GM21360 (cell line): ENCODE measurements at regions not wholly inside any gene's neighbourhood (a gene's known extent, or its start where the extent isn't known, plus 50 kb on each side); places are given as distances from the start of the nearest gene placed in this dataset.

Experiments used
- ATAC-seq: cut with Tn5 transposase; IDR thresholded peaks from one replicate; pipeline ENCODE4 v1.9.1; 2021; ENCODE audit warnings: mild to moderate bottlenecking, moderate library complexity; ENCODE audit not compliant: unreplicated experiment

DNA sequence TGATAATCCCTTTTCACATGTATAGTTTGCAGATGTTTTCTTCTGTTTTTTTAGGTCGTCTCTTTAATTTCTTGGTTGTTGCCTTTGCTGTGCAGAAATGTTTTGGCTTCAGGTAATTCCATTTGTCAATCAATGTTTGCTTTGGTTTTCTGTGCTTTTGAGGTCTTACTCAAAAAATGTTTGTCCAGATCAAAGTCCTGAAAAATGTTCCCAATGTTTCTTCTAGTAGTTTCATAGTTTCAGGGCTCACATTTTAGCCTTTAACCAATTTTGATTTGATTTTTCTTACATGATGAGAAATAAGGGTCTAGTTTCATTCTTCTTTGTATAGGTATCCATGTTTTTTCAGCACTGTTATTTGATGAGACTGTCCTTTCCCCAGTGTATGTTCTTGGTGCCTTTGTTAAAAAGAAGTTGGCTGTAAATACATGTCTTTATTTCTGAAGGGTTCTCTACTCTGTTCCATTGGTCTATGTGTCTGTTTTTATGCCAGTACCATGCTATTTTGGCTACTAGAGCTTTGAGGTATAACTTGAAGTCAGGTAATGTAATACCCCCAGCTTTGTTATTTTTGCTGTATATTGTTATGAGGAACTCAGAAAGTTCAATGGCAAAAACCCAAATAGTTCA is 578.7 kb upstream of the SEL1L start:
- no peak for ATAC-seq

GRCh38 chr14:82113007-82113406 is 579.4 kb upstream of the SEL1L start:
- ATAC-seq = no peak

DNA sequence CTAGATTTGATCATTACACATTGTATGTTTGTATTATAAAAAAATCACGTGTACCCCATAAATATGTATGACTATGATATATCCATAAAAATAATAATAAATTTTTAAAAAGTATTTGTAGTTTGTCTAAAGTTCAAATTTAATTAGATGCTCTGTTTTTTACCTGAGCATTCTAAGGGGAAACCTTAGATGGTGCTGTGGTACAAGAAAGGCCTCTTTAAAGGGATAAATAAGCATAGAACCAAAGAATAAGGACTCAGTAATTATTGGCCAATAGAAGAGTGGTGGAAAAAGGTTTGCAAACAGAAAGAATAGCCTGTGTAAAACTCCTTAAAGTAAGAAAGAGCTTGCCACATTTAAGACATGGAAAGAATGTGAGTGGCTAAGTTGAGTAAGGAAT is 580.1 kb upstream of the SEL1L start:
- ATAC-seq = no peak

GRCh38 chr14:82116721-82117120 is 583.1 kb upstream of the SEL1L start:
- ATAC-seq = no peak

DNA sequence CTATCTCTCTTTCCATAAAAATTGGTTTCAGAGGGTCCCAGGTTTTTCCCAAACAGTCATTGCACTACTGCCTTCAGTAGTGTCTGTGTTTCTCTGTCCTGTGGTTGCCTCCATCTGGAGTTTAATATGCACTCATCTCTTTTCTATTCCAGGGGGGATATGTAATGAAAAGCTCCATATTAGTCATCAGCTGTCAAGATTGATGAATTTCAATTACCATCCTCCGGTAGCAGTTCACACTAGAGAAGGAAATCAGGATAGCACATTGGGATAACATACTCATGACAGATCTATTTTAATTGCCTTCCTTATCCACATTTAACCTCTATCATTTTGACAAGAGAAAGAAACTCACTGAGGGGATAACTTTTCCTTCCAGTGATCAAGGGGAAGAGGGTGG is 589.0 kb upstream of the SEL1L start:
- no peak for ATAC-seq

GRCh38 chr14:82124511-82124910 is 590.9 kb upstream of the SEL1L start:
- no peak for ATAC-seq

- ATAC-seq = no peak
Observed at GRCh38 chr14:82126006-82126405, 592.4 kb upstream of the SEL1L start.

- ATAC-seq = no peak
Observed at GRCh38 chr14:82134411-82134810, 600.8 kb upstream of the SEL1L start.

GRCh38 chr14:82138431-82138830 is 604.8 kb upstream of the SEL1L start:
- no peak for ATAC-seq

GRCh38 chr14:82146846-82147245 is 613.2 kb upstream of the SEL1L start:
- no peak for ATAC-seq

GRCh38 chr14:82153689-82154088 is 620.0 kb upstream of the SEL1L start:
- no peak for ATAC-seq

DNA sequence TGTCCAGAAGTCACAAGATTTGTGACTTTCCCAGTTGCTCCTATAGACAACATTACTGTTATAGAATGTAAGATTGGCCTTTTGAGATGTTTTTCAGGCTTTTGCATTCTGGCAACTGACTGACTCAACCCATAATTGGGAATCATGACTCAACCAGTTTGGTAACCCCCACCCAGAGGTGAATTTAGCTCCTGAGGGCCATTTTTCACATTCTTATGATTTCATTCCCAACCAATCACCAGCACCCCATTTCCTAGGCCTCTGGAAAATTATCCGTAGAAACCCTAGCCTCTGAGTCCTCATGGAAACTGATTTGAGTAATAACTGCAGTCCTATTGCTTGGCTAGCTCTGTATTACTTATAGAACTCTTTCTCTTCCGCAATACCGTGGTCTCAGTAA is 626.0 kb upstream of the SEL1L start:
- ATAC-seq = no peak

DNA sequence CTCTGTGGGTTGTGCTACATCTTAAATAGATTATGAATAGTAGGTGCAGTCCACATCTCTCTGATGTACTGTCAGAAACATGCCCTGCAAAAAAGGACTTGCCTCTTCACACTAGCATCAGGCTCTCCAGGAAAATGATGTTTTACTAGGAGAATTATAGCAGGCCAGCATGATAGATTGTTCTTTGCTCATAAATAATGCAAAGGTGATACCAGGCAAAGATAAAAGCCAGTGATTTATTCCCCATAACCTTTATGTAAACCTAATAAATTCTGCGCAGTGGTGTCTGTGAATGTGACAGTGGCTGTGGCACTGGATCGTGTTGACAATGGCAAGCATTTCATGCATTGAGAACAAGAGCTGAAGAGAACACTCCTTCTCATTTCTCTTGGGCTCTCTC is 646.5 kb upstream of the SEL1L start:
- no peak for ATAC-seq

DNA sequence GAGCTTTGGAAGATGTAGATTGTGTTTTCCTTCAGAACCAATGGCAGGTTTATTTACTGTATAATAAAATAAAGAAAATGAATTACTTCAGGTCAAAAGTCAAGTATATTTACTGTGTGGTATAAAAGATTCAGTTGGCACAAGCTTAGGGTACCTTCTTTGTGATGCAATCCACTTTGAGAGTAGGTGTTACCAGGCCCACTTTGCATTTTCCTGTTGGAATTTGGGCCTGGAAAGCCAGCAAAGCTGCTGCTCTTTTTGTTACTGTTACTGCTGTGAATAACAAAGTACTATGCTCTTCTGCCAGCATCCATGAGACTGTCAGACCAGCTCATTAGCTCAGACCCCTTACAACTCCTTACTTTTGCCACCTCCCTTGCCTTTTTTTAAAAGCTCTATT is 649.0 kb upstream of the SEL1L start:
- no peak for ATAC-seq

- no peak for ATAC-seq
Observed at GRCh38 chr14:82190742-82191141, 657.1 kb upstream of the SEL1L start.

- no peak for ATAC-seq
Observed at GRCh38 chr14:82192387-82192786, 658.7 kb upstream of the SEL1L start.

GRCh38 chr14:82223276-82223675 is 689.6 kb upstream of the SEL1L start:
- no peak for ATAC-seq

DNA sequence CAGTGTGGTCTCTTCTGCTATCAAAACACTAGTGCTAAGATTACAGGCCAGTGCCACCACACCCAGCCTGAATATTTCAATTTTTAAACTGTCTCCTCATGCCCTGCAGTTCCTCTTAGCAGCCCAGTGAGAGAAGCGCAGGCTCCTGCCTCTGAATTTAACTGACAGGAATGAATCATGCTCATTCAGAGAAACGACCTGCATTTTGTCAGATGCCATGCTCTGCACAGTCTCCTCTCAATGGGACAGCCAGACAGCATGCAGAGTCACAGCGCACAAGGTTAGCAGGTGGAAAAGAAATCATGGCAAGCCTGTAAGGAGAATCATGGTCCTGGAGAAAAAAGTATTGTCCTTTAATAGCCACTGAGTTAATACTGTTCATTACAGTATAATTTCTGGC is 691.0 kb upstream of the SEL1L start:
- ATAC-seq = no peak

DNA sequence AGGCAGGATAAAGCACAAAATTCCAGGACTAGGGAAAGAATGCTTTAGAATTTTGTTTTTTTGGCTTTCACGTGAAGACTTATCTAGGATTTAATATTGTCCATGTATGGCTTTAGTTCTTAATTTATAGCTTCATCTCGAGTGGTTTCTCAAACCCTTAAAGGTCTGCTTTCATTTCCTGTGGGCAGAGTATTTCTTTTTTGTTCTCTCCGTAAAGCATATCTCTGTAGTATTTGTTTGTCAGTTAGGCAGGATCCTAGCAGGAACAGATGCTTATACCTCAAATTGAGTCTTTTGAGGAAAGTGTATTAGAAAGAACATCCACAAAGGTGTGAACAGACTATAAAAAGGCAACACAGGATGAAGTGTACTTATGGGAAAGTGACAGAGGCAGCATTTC is 697.1 kb upstream of the SEL1L start:
- ATAC-seq = no peak

- no peak for ATAC-seq
Observed at GRCh38 chr14:82238649-82239048, 705.0 kb upstream of the SEL1L start.

GRCh38 chr14:82239223-82239622 is 705.6 kb upstream of the SEL1L start:
- ATAC-seq = no peak

GRCh38 chr14:82244791-82245190 is 711.1 kb upstream of the SEL1L start:
- ATAC-seq = no peak

DNA sequence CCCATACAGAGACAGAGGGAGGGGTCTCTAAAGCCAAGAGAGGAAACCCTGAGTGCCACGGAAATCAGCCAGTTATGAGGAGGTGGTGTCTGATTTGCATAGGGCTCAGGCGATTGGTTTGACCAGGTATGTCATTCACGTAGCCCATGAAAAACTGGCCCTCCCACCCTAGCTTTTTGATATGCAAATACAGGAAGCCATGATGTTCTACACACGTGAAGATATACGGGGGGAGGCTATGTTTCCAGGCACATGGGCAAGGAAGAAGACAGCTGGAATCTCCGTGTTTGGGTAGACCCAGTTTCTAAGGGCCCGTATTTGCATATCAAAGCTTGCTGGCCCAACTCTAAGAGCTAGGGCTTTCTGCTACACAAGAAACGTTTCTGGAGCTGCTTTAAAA is 717.8 kb upstream of the SEL1L start:
- no peak for ATAC-seq

- no peak for ATAC-seq
Observed at GRCh38 chr14:82270286-82270685, 736.6 kb upstream of the SEL1L start.
